ENCODE measurements at regions not wholly inside any gene's neighbourhood (a gene's known extent, or its start where the extent isn't known, plus 50 kb on each side); places are given as distances from the start of the nearest gene placed in this dataset.
"Not testable (repeated sequence)": the region's sequence is repeated elsewhere in the genome, so short reads cannot be mapped to it uniquely, and the experiment has no call there.

DNA sequence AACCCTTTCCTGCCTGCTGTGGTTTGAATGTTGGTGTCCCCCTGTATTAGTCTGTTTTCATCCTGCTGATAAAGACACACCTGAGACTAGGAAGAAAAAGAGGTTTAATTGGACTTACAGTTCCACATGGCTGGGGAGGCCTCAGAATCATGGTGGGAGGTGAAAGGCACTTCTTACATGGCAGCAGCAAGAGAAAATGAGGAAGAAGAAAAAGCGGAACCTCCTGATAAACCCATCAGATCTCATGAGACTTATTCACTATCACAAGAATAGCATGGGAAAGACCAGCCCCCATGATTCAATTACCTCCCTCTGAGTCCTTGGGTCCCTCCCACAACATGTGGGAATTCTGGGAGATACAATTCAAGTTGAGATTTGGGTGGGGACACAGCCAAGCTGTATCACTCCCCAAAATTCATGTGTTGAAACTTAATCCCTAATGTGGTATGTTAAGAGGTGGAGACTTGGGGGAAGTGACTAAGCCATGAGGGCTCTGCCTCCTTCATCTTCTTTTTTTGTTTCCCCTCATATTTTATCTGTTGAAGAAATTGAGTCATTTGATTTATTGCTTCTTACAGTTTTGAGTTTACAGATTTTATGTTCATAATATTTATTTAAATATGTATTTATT is 64.9 kb upstream of the SYNCRIP start:
- DNase-seq, result not testable (repeated sequence)

DNA sequence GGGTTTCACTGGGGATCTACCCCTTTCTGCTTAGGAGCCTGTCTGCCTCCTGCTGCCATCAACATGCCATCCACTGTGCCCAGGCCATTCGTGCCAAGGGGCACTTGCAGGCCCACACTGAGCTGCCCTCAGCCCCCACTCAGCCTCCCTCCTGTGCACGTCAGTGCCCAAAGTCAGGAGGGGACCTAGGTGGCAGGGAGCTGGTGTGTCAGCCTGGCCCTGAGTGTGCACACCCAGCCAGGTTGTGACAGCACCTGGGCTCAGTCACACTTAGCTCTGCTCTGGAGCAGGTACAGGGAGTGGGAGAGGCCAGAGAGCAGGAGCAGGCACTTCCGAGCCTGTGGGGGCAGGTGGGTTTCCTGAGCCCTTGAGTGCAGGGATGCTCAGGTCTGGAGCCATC is 63.6 kb upstream of the SYNCRIP start:
- no peak for DNase-seq

DNA sequence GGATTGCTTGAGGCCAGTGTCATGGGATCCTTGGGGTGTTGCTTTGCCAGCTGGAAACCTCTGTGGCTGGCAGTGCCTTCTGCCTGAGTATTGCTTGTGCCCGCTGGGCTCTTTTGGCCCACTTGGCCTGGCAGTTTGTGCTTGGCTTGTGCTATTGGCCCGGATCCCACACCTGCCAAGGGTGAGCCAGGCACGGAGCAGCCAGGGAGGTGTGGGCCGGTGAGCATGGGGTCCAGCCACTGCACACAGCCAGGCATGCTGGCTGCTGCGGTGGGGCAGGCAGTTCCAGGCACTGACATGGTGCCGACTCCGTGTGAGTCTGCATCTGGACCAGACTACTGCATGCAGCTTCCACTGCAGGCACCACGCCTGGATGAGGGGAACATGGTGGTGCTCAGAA is 62.5 kb upstream of the SYNCRIP start:
- DNase-seq, result no peak

DNA sequence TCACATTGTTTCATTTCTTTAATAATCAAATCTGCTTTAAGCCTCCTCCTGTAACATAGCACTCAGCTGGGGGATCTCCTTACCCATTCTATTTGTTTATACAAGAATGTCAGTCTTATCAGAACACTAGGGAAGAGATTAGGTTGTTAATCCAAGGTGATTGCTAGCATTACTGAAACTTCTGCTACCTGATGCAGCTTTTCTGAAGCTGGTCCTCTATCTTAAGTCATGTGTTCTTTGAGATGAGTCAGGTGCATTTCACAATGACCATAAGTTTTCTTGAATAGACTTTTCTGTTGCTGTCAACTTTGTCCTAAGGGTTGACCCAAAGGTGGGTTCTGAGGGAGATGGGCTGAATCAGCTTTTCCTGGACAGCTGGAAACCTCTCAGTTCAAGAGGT is 60.7 kb upstream of the SYNCRIP start:
- DNase-seq, result no peak

All from CD4-positive, alpha-beta T cell treated with Interleukin-4 for 1 hour (primary cell).